ENCODE measurements at regions not wholly inside any gene's neighbourhood (a gene's known extent, or its start where the extent isn't known, plus 50 kb on each side); places are given as distances from the start of the nearest gene placed in this dataset.

- TF ChIP-seq CTCF (IDR thresholded peaks at IDR 0.05) (no peak), POLR2A (IDR thresholded peaks at IDR 0.05) (no peak)
Measured at GRCh38 chr10:128916383-128916782, 550.7 kb upstream of the MGMT start.

All from uterus (tissue), 2 donors.